NCI-H1105 (cell line): ENCODE measurements at regions not wholly inside any gene's neighbourhood (a gene's known extent, or its start where the extent isn't known, plus 50 kb on each side); places are given as distances from the start of the nearest gene placed in this dataset.

Source experiments
- DNase-seq: peaks from one replicate; lab custom pipeline; 2025; lab: John Stamatoyannopoulos, UW

GRCh38 chr7:27299861-27300260 is 57.3 kb downstream of the EVX1 start:
- DNase-seq = no peak

GRCh38 chr7:27300421-27300820 is 57.8 kb downstream of the EVX1 start:
- no peak for DNase-seq

GRCh38 chr7:27302590-27302989 is 60.0 kb downstream of the EVX1 start:
- no peak for DNase-seq

GRCh38 chr7:27303026-27303425 is 60.4 kb downstream of the EVX1 start:
- peak; percentile 79 for DNase-seq

GRCh38 chr7:27305854-27306253 is 63.3 kb downstream of the EVX1 start:
- DNase-seq = no peak

GRCh38 chr7:27312820-27313219 is 70.2 kb downstream of the EVX1 start:
- no peak for DNase-seq

- DNase-seq = no peak
Measured at GRCh38 chr7:27314111-27314510, 71.5 kb downstream of the EVX1 start.

- DNase-seq = no peak
Measured at GRCh38 chr7:27315066-27315465, 72.5 kb downstream of the EVX1 start.

- DNase-seq = no peak
Measured at GRCh38 chr7:27316311-27316710, 73.7 kb downstream of the EVX1 start.

- DNase-seq = no peak
Measured at GRCh38 chr7:27324246-27324645, 81.6 kb downstream of the EVX1 start.

- no peak for DNase-seq
Measured at GRCh38 chr7:27329909-27330308, 87.3 kb downstream of the EVX1 start.

- DNase-seq = no peak
Measured at GRCh38 chr7:27339478-27339877, 96.9 kb downstream of the EVX1 start.

GRCh38 chr7:27344471-27344870 is 101.9 kb downstream of the EVX1 start:
- no peak for DNase-seq

- DNase-seq = no peak
Measured at GRCh38 chr7:27345164-27345887, 102.7 kb downstream of the EVX1 start.

- no peak for DNase-seq
Measured at GRCh38 chr7:27345997-27346396, 103.4 kb downstream of the EVX1 start.

- peak; percentile 16 for DNase-seq
Measured at GRCh38 chr7:27346531-27347275, 104.1 kb downstream of the EVX1 start.

GRCh38 chr7:27347276-27347640 is 104.7 kb downstream of the EVX1 start:
- no peak for DNase-seq

- no peak for DNase-seq
Measured at GRCh38 chr7:27349621-27350020, 107.0 kb downstream of the EVX1 start.

GRCh38 chr7:27351137-27351536 is 108.5 kb downstream of the EVX1 start:
- DNase-seq = no peak

- no peak for DNase-seq
Measured at GRCh38 chr7:27351786-27352185, 109.2 kb downstream of the EVX1 start.

GRCh38 chr7:27359181-27360125 is 116.9 kb downstream of the EVX1 start:
- no peak for DNase-seq

GRCh38 chr7:27361522-27361921 is 118.9 kb downstream of the EVX1 start:
- no peak for DNase-seq

GRCh38 chr7:27362026-27362425 is 119.4 kb downstream of the EVX1 start:
- DNase-seq = no peak
